AG08396 (cell line): ENCODE measurements at regions not wholly inside any gene's neighbourhood (a gene's known extent, or its start where the extent isn't known, plus 50 kb on each side); places are given as distances from the start of the nearest gene placed in this dataset.

Experiments used
- DNase-seq: peaks from one replicate; pipeline ENCODE4 v3.0.0; 2012; ENCODE audit warnings: low spot score, mixed read lengths

GRCh38 chr20:63127700-63128364 is 88.1 kb downstream of the YTHDF1 start:
- no peak for DNase-seq

DNA sequence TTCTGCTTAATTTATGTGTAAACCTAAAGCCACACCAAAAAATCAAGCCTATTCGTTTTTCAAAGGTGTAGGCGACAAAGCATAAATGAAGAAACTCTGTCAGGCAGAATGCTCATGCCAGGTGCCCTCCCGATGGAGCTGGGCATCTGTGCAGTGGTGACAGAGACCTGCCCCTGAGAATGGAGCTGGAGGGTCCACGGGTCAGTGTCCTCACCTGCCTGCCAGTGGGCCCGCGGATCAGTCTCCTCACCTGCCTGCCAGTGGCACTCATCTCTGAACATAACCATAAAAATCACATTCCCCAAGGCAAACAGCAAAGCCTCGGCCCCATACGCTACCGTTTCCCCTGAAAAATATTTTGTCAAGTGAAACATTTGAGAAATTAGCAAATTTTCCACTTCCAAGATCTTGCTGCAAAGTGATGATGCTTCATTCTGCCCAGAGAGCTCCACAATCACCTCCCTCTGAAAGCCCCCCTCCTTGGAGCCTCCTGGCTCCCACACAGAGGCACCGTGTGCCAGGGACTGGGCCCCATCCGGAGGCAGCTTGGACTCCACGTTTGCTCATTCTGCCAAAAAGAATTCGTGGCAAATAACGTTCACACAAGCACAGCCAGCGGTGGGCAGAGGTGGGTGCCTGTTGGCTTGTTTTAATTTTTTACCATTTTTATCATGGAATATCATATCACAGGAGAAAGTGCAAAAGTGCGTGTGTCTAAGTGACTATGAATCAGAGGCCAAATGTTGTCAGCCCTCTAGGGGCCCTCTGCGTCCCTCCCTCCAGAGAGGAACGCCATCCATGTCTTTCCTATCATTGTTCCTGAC is 88.8 kb downstream of the YTHDF1 start:
- DNase-seq: no peak

GRCh38 chr20:63125838-63126601 is 89.9 kb downstream of the YTHDF1 start:
- no peak for DNase-seq

- DNase-seq: no peak
Measured at GRCh38 chr20:63125581-63125837, 90.4 kb downstream of the YTHDF1 start.

GRCh38 chr20:63124782-63125580 is 91.0 kb downstream of the YTHDF1 start:
- DNase-seq: no peak

DNA sequence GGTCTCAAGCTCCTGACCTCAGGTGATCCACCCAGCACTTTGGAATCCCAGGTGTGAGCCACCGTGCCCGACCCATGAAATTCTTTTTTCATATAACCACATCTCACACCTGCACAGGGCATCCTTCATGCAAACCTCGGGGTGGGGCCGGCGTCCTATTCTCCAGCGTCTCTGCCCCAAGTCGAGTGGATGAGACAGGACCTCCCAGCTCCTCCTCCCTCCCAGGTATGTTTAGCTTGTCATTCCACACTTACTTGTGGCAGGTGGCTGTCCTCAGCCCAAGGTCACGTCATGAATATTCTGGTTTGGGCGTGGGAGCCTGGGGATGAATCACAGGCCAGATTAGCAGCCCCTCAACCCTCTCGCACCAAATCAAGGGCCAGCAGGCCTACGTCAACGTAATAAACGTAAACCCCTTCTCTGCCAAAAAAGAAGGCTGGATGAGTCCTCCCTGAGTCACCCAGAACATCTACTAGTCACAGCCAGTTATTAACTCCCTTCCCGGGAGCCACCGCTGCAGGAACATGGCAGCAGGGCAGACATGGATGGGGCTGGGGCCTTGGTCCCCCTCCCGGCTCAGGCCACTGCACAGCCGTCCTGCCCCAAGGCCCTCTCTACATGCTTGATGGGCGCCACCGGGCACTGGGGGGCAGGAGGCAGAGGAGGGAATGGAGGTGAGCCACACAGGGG is 91.7 kb downstream of the YTHDF1 start:
- peak; percentile 74 for DNase-seq

DNA sequence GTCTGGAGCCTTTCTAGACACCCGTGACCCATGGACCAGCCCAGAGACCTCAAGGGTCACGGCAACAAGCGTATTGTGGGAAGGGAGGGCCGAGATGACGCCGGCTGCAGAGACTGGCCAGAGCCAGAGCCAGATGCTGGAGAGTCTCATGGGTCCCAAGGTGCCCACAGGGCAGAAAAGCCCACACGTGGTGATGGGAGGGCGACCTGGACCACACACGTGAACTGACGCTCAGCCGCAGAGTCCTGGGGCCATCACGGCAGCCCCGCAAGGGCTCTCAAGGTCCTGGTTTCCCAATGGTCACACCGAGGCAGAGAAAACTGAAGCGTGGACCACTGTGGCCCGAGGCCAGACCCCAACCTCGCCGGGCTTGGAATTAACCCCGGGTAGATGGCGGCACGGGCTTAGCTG is 92.6 kb downstream of the YTHDF1 start:
- DNase-seq: no peak

GRCh38 chr20:63122626-63123025 is 93.3 kb downstream of the YTHDF1 start:
- DNase-seq: no peak

DNA sequence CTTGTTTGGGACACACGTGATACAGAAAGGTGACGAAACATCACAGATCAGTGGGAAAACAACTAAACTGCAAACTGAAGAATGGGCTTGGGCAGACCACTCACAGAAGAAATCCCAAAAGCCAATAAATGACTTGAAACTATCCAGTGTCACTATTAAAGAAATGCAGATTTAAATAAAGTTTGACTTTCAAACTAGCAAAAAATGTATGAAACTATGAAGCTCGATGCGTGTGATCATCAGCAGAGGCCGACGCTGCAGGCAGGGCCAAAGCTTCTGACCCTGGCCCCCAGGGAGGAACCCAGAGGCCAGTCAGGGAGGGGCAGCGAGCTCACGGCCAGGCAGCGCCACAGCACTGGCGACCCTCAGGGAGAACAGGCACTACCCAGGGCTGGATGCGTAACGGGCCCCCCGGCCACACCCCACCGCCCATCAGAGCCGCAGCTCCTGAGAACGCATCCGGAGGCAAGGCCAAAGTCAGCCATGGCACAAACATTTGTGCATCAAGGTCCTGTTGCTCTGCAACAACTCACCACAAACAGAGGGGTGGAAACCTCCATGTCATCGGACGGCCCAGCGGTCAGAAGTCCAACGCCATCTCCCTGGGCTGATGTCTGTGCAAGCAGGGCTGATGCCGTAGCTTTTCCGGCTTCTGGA is 94.1 kb downstream of the YTHDF1 start:
- no peak for DNase-seq

- DNase-seq: no peak
Measured at GRCh38 chr20:63121246-63121645, 94.7 kb downstream of the YTHDF1 start.

GRCh38 chr20:63120808-63121090 is 95.2 kb downstream of the YTHDF1 start:
- no peak for DNase-seq

DNA sequence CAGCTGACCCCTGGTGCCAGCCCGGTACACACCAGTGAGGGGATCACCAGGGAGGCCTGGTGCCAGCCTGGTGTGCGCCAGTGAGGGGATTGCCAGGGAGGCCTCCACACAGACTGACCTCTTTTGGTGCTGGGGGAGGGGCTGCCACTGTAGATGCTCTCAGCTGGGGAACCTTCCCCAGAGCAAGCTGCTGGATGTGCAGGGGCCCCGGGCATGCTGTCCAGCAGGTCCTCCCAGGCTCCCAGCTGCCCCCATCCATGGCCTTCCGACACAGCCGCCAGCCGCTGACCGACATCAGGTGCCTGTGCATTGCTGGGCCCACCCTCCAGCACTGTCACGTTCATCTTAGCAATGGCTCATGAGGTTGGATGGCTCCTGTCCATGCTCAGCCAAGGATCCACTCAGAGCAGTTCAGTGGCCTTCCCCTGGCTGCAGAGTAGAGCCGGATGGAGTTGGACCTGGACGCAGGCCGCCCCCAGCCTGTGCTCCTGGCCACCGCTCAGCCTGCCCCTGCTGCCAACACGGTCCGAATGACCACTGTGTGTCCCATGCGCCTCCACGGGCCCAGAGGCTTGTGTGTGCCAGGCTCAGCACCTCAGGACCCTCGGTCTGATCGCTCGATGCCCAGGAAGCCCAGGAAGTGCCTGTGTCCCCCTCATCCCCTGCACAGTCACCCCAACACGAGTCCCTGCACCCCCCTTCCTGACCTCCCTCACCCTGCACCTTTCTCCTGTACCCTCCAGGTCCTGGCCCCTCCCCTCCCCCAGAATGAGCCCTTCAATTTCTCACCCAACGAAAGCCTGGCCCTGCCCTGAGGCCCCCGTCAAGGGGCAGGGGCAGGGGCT is 95.7 kb downstream of the YTHDF1 start:
- no peak for DNase-seq

DNA sequence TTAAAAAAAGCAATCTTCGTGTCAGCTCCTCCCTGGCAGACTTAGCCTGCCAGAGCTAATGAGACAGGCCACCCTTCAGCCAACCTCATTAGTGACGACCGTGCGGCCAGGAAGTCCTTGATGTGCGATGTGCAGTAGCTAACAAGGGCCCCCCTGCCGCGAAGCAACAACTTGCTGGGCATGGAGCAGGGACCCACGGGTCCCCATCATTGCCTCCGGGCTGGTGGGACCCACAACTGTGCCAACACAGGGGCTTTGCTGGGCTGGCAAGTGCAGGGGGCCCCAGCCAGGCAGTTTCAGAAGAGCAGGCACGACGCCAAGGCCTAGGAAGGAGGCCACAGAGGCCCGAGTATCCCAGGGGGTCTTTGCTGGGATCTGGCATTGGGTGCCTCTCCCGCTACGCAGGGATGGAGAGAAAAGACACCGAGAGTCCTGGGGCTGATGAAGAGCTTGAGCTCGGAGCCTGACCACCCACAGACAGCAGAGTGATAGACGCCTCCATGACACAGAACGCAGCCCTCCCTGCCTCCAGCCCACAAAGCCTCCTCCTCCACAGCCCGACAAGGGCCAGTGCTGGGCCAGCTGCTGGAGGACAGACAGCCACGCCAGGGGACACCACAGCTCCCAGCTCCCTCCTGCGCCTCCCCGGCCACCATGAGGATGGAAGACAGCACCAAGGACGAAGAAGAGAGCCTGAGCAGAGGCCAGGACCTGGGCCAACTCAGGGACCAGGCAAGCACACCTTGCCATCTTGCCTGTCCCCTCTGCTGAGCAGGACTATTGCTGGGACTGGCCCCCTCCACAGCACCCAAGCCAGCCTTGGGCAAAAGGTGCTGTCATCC is 96.6 kb downstream of the YTHDF1 start:
- no peak for DNase-seq

DNA sequence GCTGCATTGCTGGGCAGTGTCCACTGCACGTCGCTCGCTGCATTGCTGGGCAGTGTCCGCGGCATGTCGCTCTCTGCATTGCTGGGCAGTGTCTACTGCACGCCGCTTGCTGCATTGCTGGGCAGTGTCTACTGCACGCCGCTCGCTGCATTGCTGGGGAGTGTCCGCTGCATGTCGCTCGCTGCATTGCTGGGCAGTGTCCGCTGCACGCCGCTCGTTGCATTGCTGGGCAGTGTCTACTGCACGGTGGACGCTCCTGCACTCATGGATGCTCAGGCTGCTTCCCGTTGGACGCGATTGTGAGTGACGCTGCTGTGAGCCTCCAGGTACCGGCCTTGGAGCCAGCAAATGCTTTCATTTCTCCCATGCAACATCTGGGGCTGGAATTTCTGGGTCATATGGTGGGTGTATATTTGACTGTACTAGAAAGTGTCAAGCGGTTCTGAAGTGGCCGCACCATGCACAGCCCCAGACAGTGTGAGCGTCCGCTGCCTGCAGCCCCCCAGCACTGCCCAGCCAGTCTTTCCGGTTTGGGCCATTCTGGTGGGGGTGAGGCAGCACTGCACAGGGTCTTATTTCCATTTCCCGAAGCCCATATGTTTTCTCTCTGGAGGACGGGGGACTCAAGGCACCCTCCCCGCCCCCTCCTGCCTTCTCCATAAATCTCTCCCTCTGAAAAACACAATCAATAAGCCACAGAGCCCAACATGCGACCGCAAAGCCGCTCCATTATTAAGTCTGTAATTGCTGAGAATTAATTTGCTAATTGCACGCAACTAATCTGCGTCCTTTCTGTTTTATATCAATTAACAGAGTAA is 97.4 kb downstream of the YTHDF1 start:
- DNase-seq: no peak

DNA sequence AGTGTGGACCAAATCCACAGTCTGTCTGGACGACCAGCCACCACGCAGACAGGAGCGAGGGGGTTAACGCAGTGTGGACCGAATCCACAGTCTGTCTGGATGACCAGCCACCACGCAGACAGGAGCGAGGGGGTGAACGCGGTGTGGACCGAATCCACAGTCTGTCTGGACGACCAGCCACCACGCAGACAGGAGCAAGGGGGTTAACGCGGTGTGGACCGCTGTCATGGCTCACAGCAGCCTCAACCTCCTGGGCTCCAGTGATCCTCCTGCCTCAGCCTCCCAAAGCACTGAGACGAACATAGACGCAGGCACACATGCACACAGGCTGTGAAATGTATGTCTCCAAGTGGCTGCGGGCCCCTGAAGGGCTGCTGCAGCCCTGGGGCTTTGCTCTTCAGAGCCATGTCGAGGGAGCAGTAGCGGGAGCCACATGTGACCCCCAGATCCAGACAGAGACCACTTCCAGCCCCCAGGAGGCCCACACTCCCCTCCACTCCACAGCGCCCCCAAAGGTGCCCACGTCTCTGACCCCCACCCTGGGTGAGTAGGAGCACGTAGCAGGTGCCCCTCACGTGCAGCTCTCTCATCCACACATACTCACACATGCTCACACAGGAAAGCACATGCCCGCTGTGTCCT is 98.1 kb downstream of the YTHDF1 start:
- DNase-seq: no peak

- no peak for DNase-seq
Measured at GRCh38 chr20:63117151-63117550, 98.8 kb downstream of the YTHDF1 start.

GRCh38 chr20:63116412-63117106 is 99.4 kb downstream of the YTHDF1 start:
- peak; percentile 76 for DNase-seq
